ENCODE measurements at regions not wholly inside any gene's neighbourhood (a gene's known extent, or its start where the extent isn't known, plus 50 kb on each side); places are given as distances from the start of the nearest gene placed in this dataset.
"Not testable (repeated sequence)": the region's sequence is repeated elsewhere in the genome, so short reads cannot be mapped to it uniquely, and the experiment has no call there.

DNA sequence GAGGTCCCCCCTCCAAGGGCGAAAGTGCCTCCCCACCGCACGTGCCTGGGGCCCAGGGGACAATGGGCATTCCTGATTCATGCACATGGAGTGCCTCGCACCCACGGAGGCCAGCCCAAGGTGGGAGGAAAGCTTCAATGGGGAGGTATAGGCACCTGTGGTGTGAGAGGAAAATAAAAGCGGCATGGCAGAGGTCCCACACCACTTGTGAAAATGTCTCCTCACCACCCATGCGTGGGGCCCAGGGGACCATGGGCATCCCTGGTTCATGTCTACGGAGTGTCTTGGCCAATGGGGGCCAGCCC lies 384.7 kb downstream of the ALG10 start:
- TF ChIP-seq, protein P1, sequence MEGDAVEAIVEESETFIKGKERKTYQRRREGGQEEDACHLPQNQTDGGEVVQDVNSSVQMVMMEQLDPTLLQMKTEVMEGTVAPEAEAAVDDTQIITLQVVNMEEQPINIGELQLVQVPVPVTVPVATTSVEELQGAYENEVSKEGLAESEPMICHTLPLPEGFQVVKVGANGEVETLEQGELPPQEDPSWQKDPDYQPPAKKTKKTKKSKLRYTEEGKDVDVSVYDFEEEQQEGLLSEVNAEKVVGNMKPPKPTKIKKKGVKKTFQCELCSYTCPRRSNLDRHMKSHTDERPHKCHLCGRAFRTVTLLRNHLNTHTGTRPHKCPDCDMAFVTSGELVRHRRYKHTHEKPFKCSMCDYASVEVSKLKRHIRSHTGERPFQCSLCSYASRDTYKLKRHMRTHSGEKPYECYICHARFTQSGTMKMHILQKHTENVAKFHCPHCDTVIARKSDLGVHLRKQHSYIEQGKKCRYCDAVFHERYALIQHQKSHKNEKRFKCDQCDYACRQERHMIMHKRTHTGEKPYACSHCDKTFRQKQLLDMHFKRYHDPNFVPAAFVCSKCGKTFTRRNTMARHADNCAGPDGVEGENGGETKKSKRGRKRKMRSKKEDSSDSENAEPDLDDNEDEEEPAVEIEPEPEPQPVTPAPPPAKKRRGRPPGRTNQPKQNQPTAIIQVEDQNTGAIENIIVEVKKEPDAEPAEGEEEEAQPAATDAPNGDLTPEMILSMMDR (IDR thresholded peaks at IDR 0.05), result no peak
- DNase-seq (ENCODE audit: low spot score), result peak; percentile 5
- Histone ChIP-seq H3K27ac (no peak overlapping the region), H3K4me3 (no peak overlapping the region)

GRCh38 chr12:34407813-34408212 lies 385.5 kb downstream of the ALG10 start:
- no peak overlapping the region for H3K27ac ChIP-seq
- DNase-seq (ENCODE audit: low spot score), result no peak
- TF ChIP-seq, protein P1 (IDR thresholded peaks at IDR 0.05), result no peak
- H3K4me3 ChIP-seq, result no peak overlapping the region

- H3K27ac ChIP-seq; H3K4me3 ChIP-seq; DNase-seq (ENCODE audit: low spot score): not testable (repeated sequence)
These were observed 409.2 kb downstream of the ALG10 start for GRCh38 chr12:34431509-34431908.

Data from coronary artery (tissue), 2 donors.